HCT116 (cell line): ENCODE measurements at regions not wholly inside any gene's neighbourhood (a gene's known extent, or its start where the extent isn't known, plus 50 kb on each side); places are given as distances from the start of the nearest gene placed in this dataset.

Source experiments
- ATAC-seq: fragments of 200-7000 bp; cut with Tn5 transposase; 2 replicates; pipeline ENCODE4 v1.9.1; 2020; ENCODE audit warnings: mild to moderate bottlenecking, moderate library complexity
- BruUV-seq: library from RNA; stranded (reverse); fragments of 400-500 nt; replicated peaks from 2 replicates; lab custom pipeline; 2021; lab: Mats Ljungman, UMichigan
- CTCF ChIA-PET: fragments of 300-600 bp; sonication (Branson Sonifier 250); formaldehyde crosslinking; loops from one replicate; lab custom pipeline; 2021; ENCODE audit warnings: antibody characterized with exemption; lab: Charles Lee
- POLR2A ChIA-PET: fragments of 300-600, 350-600 bp; sonication (Branson Sonifier 250); formaldehyde crosslinking; loops from one replicate; lab custom pipeline; 2021; ENCODE audit warnings: antibody characterized with exemption; lab: Charles Lee
- RAD21 ChIA-PET, 2 experiments: fragments of 300-600 bp; sonication (Branson Sonifier 250); formaldehyde crosslinking; loops; one replicate each; lab custom pipeline; 2023; ENCODE audit warnings: low total read pairs in 2 of 2; ENCODE audit not compliant: uncharacterized antibody in 2 of 2, unreplicated experiment in 2 of 2, low non-redundant PET in 1 of 2; lab: Charles Lee
- DNase-seq: peaks from one replicate; pipeline ENCODE4 v3.0.0-alpha.2; 2010; ENCODE audit warnings: low read depth, low spot score
- H2AFZ ChIP-seq: fragments of 200-600 bp; shearing (Covaris generic), sonication (generic); 2 replicates; pipeline ENCODE4 v1.6.1; 2017; ENCODE audit warnings: low read depth, mixed run types, mixed read lengths, antibody characterized with exemption, low read length; ENCODE audit not compliant: poor library complexity, severe bottlenecking
- H3K27ac ChIP-seq: 2 replicates; pipeline ENCODE4 v1.5.1; 2012; ENCODE audit warnings: low read depth, low read length
- H3K27me3 ChIP-seq: fragments of 200-600 bp; sonication (generic); 2 replicates; pipeline ENCODE4 v1.6.1; 2016; ENCODE audit warnings: mixed run types, low read length, mixed read lengths; ENCODE audit not compliant: insufficient read depth
- H3K36me3 ChIP-seq, 2 experiments: fragments of 200-500 bp in 1 of 2; fragments of 200-600 bp in 1 of 2; sonication (Bioruptor generic) in 1 of 2; sonication (generic) in 1 of 2; 2 replicates each; pipeline versions ENCODE4 v1.5.1 to v1.6.1; 2014 to 2016; ENCODE audit warnings: low read length in 2 of 2, inconsistent platforms in 1 of 2, mixed read lengths in 1 of 2, mixed run types in 1 of 2; ENCODE audit not compliant: insufficient read depth in 2 of 2, control insufficient read depth in 1 of 2
- H3K4me1 ChIP-seq, 2 experiments: fragments of 200-600 bp in 1 of 2; sonication (generic) in 1 of 2; 2 replicates each; pipeline versions ENCODE4 v1.5.1 to v1.6.1; 2012 to 2017; ENCODE audit warnings: low read length in 2 of 2, inconsistent platforms in 1 of 2, mild to moderate bottlenecking in 1 of 2, mixed read lengths in 1 of 2, mixed run types in 1 of 2, moderate library complexity in 1 of 2; ENCODE audit not compliant: insufficient read depth in 2 of 2, control insufficient read depth in 1 of 2
- H3K4me2 ChIP-seq: fragments of 200-600 bp; sonication (generic); 2 replicates; pipeline ENCODE4 v1.6.1; 2017; ENCODE audit warnings: mixed run types, low read length, mixed read lengths
- H3K4me3 ChIP-seq, 2 experiments: fragments of 200-600 bp in 1 of 2; sonication (generic) in 1 of 2; replicated peaks in 1 of 2; 2 replicates each; pipeline ENCODE4 v1.5.1; 2011 to 2016; ENCODE audit warnings: low read length in 2 of 2, control low read depth in 1 of 2, low read depth in 1 of 2, mild to moderate bottlenecking in 1 of 2, mixed read lengths in 1 of 2, mixed run types in 1 of 2
- H3K79me2 ChIP-seq: fragments of 200-600 bp; sonication (generic); 2 replicates; pipeline ENCODE4 v1.6.1; 2017; ENCODE audit warnings: mild to moderate bottlenecking, mixed run types, low read length, moderate library complexity, mixed read lengths; ENCODE audit not compliant: insufficient read depth
- H3K9ac ChIP-seq: fragments of 200-600 bp; sonication (generic); 2 replicates; pipeline ENCODE4 v1.6.1; 2016; ENCODE audit warnings: low read length, mixed read lengths
- H3K9me2 ChIP-seq: fragments of 200-600 bp; sonication (generic), shearing (Covaris generic); 2 replicates; pipeline ENCODE4 v1.6.1; 2017; ENCODE audit warnings: mixed run types, mild to moderate bottlenecking, moderate library complexity; ENCODE audit not compliant: insufficient read depth
- H3K9me3 ChIP-seq, 2 experiments: fragments of 200-500 bp in 1 of 2; fragments of 200-600 bp in 1 of 2; sonication (Bioruptor generic) in 1 of 2; sonication (generic) in 1 of 2; 2 replicates each; pipeline ENCODE4 v1.6.1; 2014 to 2017; ENCODE audit warnings: low read length in 2 of 2, mixed read lengths in 2 of 2, inconsistent platforms in 1 of 2, low read depth in 1 of 2, mild to moderate bottlenecking in 1 of 2, mixed run types in 1 of 2, moderate library complexity in 1 of 2; ENCODE audit not compliant: control insufficient read depth in 1 of 2, insufficient read depth in 1 of 2
- H4K20me1 ChIP-seq: fragments of 200-600 bp; sonication (generic), shearing (Covaris generic); 2 replicates; pipeline ENCODE4 v1.6.1; 2017; ENCODE audit warnings: mixed run types, mild to moderate bottlenecking, moderate library complexity; ENCODE audit not compliant: insufficient read depth
- CBX3 ChIP-seq: IDR thresholded peaks from 2 replicates; pipeline ENCODE4 v1.6.1; 2012; ENCODE audit warnings: low read depth
- CEBPB ChIP-seq: IDR thresholded peaks from 2 replicates; pipeline ENCODE4 v1.6.1; 2012; ENCODE audit warnings: low read depth
- EGR1 ChIP-seq: IDR thresholded peaks from 2 replicates; pipeline ENCODE4 v1.6.1; 2012; ENCODE audit warnings: low read depth
- ELF1 ChIP-seq: IDR thresholded peaks from 2 replicates; pipeline ENCODE4 v1.6.1; 2012; ENCODE audit warnings: low read depth, borderline replicate concordance
- EZH2 ChIP-seq: fragments of 200-600 bp; sonication (generic); IDR thresholded peaks from 2 replicates; pipeline ENCODE4 v1.6.1; 2017; ENCODE audit warnings: antibody characterized with exemption, mixed run types
- EZH2phosphoT487 ChIP-seq: fragments of 200-600 bp; IDR thresholded peaks from 2 replicates; pipeline ENCODE4 v1.6.1; 2018; ENCODE audit warnings: antibody characterized with exemption, borderline replicate concordance
- POLR2A ChIP-seq: IDR thresholded peaks from 2 replicates; pipeline ENCODE4 v1.7.0; 2011; ENCODE audit warnings: borderline replicate concordance; ENCODE audit not compliant: insufficient read depth, insufficient read length; ENCODE audit errors: extremely low read depth
- RAD21 ChIP-seq: IDR thresholded peaks from 2 replicates; pipeline ENCODE4 v1.6.1; 2012; ENCODE audit warnings: low read depth, mild to moderate bottlenecking
- SIN3A ChIP-seq: IDR thresholded peaks from 2 replicates; pipeline ENCODE4 v1.6.1; 2012; ENCODE audit warnings: low read depth
- SP1 ChIP-seq: IDR thresholded peaks from 2 replicates; pipeline ENCODE4 v1.6.1; 2012; ENCODE audit warnings: low read depth
- YY1 ChIP-seq: IDR thresholded peaks from 2 replicates; pipeline ENCODE4 v1.6.1; 2011; ENCODE audit warnings: low read length, low read depth, moderate library complexity, mild to moderate bottlenecking; ENCODE audit not compliant: insufficient replicate concordance; ENCODE audit errors: extremely low read depth
- ZFX ChIP-seq: fragments of 450-650 bp; IDR thresholded peaks from 2 replicates; pipeline ENCODE4 v1.6.1; 2017
- ZNF274 ChIP-seq: fragments of 200-500 bp; sonication (Bioruptor generic); IDR thresholded peaks from 2 replicates; pipeline ENCODE4 v1.6.1; 2014; ENCODE audit warnings: mild to moderate bottlenecking, low read depth, low read length, inconsistent platforms
- intact Hi-C: fragments of 100-400 bp; cut with micrococcal nuclease; formaldehyde crosslinking; loops from 2 replicates; pipeline ENCODE4 v1.10.0; 2022
- TF ChIP-seq, protein P1 (sequence below): IDR thresholded peaks from 2 replicates; pipeline ENCODE4 v1.6.1; 2012
- TF ChIP-seq, protein P2 (sequence below), 3 experiments: fragments of 200-600 bp in 1 of 3; sonication (generic) in 1 of 3; IDR thresholded peaks in 2 of 3; conservative IDR thresholded peaks in 1 of 3; 2 replicates each; pipeline ENCODE4 v1.5.1; 2012 to 2017; ENCODE audit warnings: low read depth in 2 of 3, low read length in 2 of 3, antibody characterized with exemption in 1 of 3, borderline replicate concordance in 1 of 3, control low read depth in 1 of 3, mild to moderate bottlenecking in 1 of 3, mixed read lengths in 1 of 3, mixed run types in 1 of 3, moderate library complexity in 1 of 3; ENCODE audit not compliant: insufficient read depth in 1 of 3
- TF ChIP-seq, protein P3 (sequence below): IDR thresholded peaks from 2 replicates; pipeline ENCODE4 v1.6.1; 2012; ENCODE audit warnings: low read depth
- TF ChIP-seq, protein P4 (sequence below): IDR thresholded peaks from 2 replicates; pipeline ENCODE4 v1.6.1; 2011; ENCODE audit warnings: mild to moderate bottlenecking, low read length, moderate library complexity; ENCODE audit not compliant: insufficient replicate concordance; ENCODE audit errors: extremely low read depth

DNA sequence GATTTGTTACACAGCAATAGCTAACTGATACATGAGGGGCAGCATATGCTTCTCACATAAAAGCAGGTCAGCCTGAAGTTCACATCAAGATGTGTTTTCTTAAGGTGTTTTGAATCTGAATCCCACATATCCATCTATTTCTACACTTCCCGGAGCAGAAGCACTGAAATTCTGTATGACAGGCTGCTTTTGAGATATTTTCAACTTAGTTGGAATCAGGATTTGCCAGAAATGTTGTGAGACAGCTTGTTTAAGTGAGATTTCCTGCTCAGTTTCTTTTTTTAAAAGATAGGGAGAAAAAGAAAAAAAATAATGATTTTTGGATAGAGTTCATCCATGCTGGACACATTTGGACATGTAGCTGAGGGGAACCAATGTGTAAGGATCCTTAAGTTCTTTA is 501.5 kb upstream of the CELF4 start:
- POLR2A ChIA-PET: no interaction called here

More for the DNA sequence above, 501.5 kb upstream of the CELF4 start:
- CTCF ChIA-PET: no interaction called here
- BruUV-seq: no TSS peak
- no peak overlapping the region for H3K4me2 ChIP-seq
- peaks cover 6 to 16% of the 10 kb centered on the region in 2 experiments; a peak in 2 of 4 replicates for H3K9me3 ChIP-seq
- RAD21 ChIA-PET: no interaction called here
- intact Hi-C loops: no loop called here
- H3K79me2 ChIP-seq: no peaks in the 10 kb centered on the region
- H3K9me2 ChIP-seq: no peaks in the 10 kb centered on the region
- H3K4me3 ChIP-seq: no peak overlapping the region
- no peaks in the 10 kb centered on the region for H3K36me3 ChIP-seq
- H3K9ac ChIP-seq: no peak overlapping the region
- ATAC-seq: no peak
- no peaks in the 10 kb centered on the region for H3K27me3 ChIP-seq
- no peak overlapping the region for H3K27ac ChIP-seq
- H2AFZ ChIP-seq: no peak overlapping the region
- no peaks in the 10 kb centered on the region for H4K20me1 ChIP-seq
- no peak for DNase-seq
- H3K4me1 ChIP-seq: no peaks in the 10 kb centered on the region
- TF ChIP-seq RAD21 (no peak), POLR2A (no peak), ZNF274 (no peak), SIN3A (no peak), ELF1 (no peak), EGR1 (no peak), CBX3 (no peak), ZFX (no peak), YY1 (no peak), EZH2phosphoT487 (no peak), CEBPB (no peak), EZH2 (no peak), SP1 (no peak)
- TF ChIP-seq, protein P1, sequence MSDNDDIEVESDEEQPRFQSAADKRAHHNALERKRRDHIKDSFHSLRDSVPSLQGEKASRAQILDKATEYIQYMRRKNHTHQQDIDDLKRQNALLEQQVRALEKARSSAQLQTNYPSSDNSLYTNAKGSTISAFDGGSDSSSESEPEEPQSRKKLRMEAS: no peak
- TF ChIP-seq, protein P2, sequence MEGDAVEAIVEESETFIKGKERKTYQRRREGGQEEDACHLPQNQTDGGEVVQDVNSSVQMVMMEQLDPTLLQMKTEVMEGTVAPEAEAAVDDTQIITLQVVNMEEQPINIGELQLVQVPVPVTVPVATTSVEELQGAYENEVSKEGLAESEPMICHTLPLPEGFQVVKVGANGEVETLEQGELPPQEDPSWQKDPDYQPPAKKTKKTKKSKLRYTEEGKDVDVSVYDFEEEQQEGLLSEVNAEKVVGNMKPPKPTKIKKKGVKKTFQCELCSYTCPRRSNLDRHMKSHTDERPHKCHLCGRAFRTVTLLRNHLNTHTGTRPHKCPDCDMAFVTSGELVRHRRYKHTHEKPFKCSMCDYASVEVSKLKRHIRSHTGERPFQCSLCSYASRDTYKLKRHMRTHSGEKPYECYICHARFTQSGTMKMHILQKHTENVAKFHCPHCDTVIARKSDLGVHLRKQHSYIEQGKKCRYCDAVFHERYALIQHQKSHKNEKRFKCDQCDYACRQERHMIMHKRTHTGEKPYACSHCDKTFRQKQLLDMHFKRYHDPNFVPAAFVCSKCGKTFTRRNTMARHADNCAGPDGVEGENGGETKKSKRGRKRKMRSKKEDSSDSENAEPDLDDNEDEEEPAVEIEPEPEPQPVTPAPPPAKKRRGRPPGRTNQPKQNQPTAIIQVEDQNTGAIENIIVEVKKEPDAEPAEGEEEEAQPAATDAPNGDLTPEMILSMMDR (IDR thresholded peaks at IDR 0.05 in 2 of 3, conservative IDR thresholded peaks at IDR 0.05 in 1 of 3; ENCODE audit: borderline replicate concordance in 1 of 3, insufficient read depth in 1 of 3, low read depth in 2 of 3, low read length in 2 of 3): no peak
- TF ChIP-seq, protein P3, sequence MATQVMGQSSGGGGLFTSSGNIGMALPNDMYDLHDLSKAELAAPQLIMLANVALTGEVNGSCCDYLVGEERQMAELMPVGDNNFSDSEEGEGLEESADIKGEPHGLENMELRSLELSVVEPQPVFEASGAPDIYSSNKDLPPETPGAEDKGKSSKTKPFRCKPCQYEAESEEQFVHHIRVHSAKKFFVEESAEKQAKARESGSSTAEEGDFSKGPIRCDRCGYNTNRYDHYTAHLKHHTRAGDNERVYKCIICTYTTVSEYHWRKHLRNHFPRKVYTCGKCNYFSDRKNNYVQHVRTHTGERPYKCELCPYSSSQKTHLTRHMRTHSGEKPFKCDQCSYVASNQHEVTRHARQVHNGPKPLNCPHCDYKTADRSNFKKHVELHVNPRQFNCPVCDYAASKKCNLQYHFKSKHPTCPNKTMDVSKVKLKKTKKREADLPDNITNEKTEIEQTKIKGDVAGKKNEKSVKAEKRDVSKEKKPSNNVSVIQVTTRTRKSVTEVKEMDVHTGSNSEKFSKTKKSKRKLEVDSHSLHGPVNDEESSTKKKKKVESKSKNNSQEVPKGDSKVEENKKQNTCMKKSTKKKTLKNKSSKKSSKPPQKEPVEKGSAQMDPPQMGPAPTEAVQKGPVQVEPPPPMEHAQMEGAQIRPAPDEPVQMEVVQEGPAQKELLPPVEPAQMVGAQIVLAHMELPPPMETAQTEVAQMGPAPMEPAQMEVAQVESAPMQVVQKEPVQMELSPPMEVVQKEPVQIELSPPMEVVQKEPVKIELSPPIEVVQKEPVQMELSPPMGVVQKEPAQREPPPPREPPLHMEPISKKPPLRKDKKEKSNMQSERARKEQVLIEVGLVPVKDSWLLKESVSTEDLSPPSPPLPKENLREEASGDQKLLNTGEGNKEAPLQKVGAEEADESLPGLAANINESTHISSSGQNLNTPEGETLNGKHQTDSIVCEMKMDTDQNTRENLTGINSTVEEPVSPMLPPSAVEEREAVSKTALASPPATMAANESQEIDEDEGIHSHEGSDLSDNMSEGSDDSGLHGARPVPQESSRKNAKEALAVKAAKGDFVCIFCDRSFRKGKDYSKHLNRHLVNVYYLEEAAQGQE: no peak
- TF ChIP-seq, protein P4, sequence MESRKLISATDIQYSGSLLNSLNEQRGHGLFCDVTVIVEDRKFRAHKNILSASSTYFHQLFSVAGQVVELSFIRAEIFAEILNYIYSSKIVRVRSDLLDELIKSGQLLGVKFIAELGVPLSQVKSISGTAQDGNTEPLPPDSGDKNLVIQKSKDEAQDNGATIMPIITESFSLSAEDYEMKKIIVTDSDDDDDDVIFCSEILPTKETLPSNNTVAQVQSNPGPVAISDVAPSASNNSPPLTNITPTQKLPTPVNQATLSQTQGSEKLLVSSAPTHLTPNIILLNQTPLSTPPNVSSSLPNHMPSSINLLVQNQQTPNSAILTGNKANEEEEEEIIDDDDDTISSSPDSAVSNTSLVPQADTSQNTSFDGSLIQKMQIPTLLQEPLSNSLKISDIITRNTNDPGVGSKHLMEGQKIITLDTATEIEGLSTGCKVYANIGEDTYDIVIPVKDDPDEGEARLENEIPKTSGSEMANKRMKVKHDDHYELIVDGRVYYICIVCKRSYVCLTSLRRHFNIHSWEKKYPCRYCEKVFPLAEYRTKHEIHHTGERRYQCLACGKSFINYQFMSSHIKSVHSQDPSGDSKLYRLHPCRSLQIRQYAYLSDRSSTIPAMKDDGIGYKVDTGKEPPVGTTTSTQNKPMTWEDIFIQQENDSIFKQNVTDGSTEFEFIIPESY: no peak
